ENCODE measurements at regions not wholly inside any gene's neighbourhood (a gene's known extent, or its start where the extent isn't known, plus 50 kb on each side); places are given as distances from the start of the nearest gene placed in this dataset.

DNA sequence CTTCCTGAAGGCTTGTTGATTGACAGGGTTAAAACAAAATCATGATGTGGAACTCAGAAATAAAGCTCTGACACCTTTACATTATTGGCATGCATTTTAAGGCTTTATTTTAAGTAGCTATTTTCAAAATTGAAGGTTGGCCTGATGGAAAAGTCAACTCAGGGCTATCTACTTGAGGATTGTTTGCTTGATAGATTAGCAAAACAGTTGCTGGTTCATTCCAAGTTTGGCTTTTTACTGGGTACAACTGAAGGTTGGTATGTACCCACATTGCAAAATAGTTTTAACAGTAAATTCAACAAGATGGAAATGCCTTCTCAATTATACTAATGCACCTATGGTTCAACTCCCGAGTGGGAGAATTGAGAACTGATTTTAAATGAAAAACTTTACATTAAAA is 161.8 kb upstream of the ELL2 start:
- Histone ChIP-seq H3K9me3 (ENCODE audit: low read depth, low read length, poor library complexity, severe bottlenecking) (no peaks in the 10 kb centered on the region), H3K4me1 (ENCODE audit: insufficient read depth, low read length, poor library complexity, severe bottlenecking) (no peaks in the 10 kb centered on the region), H3K4me3 (ENCODE audit: low read depth, low read length, poor library complexity, severe bottlenecking) (no peak overlapping the region), H3K27me3 (replicated peaks; ENCODE audit: insufficient read depth, low read depth, low read length, poor library complexity) (peaks cover 3% of the 10 kb centered on the region), H3K36me3 (ENCODE audit: insufficient read depth, low read length, poor library complexity, severe bottlenecking) (no peaks in the 10 kb centered on the region), H3K27ac (ENCODE audit: low read depth, low read length, poor library complexity, severe bottlenecking) (no peak overlapping the region)
- TF ChIP-seq, protein P1, sequence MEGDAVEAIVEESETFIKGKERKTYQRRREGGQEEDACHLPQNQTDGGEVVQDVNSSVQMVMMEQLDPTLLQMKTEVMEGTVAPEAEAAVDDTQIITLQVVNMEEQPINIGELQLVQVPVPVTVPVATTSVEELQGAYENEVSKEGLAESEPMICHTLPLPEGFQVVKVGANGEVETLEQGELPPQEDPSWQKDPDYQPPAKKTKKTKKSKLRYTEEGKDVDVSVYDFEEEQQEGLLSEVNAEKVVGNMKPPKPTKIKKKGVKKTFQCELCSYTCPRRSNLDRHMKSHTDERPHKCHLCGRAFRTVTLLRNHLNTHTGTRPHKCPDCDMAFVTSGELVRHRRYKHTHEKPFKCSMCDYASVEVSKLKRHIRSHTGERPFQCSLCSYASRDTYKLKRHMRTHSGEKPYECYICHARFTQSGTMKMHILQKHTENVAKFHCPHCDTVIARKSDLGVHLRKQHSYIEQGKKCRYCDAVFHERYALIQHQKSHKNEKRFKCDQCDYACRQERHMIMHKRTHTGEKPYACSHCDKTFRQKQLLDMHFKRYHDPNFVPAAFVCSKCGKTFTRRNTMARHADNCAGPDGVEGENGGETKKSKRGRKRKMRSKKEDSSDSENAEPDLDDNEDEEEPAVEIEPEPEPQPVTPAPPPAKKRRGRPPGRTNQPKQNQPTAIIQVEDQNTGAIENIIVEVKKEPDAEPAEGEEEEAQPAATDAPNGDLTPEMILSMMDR (conservative IDR thresholded peaks at IDR 0.05; ENCODE audit: low read depth, low read length): no peak
- TF ChIP-seq EZH2 (IDR thresholded peaks at IDR 0.05; ENCODE audit: borderline replicate concordance, low read depth, low read length, poor library complexity, severe bottlenecking): no peak
- DNase-seq (ENCODE audit: low spot score): no peak
- CTCF ChIA-PET: no interaction called here
- POLR2A ChIA-PET (ENCODE audit: low non-redundant PET): no interaction called here
- intact Hi-C loops (cut with micrococcal nuclease; ENCODE audit: unreplicated experiment): no loop called here
- BruUV-seq (replicated peaks): no TSS peak

GRCh38 chr5:96121364-96121763 is 159.7 kb upstream of the ELL2 start:
- H3K4me1 ChIP-seq (ENCODE audit: insufficient read depth, low read length, poor library complexity, severe bottlenecking): no peaks in the 10 kb centered on the region
- no peaks in the 10 kb centered on the region for H3K36me3 ChIP-seq (ENCODE audit: insufficient read depth, low read length, poor library complexity, severe bottlenecking)
- ChIA-PET CTCF (no interaction called here), POLR2A (ENCODE audit: low non-redundant PET) (no interaction called here)
- H3K27ac ChIP-seq (ENCODE audit: low read depth, low read length, poor library complexity, severe bottlenecking): no peak overlapping the region
- BruUV-seq (replicated peaks): no TSS peak
- H3K27me3 ChIP-seq (replicated peaks; ENCODE audit: insufficient read depth, low read depth, low read length, poor library complexity): peaks cover 3% of the 10 kb centered on the region
- DNase-seq (ENCODE audit: low spot score): no peak
- H3K9me3 ChIP-seq (ENCODE audit: low read depth, low read length, poor library complexity, severe bottlenecking): no peaks in the 10 kb centered on the region
- H3K4me3 ChIP-seq (ENCODE audit: low read depth, low read length, poor library complexity, severe bottlenecking): no peak overlapping the region
- no peak for TF ChIP-seq EZH2 (IDR thresholded peaks at IDR 0.05; ENCODE audit: borderline replicate concordance, low read depth, low read length, poor library complexity, severe bottlenecking)
- TF ChIP-seq, protein P1 (conservative IDR thresholded peaks at IDR 0.05; ENCODE audit: low read depth, low read length): no peak
- intact Hi-C loops (cut with micrococcal nuclease; ENCODE audit: unreplicated experiment): no loop called here

- H3K9me3 ChIP-seq (ENCODE audit: low read depth, low read length, poor library complexity, severe bottlenecking): no peaks in the 10 kb centered on the region
- no peak overlapping the region for H3K4me3 ChIP-seq (ENCODE audit: low read depth, low read length, poor library complexity, severe bottlenecking)
- H3K4me1 ChIP-seq (ENCODE audit: insufficient read depth, low read length, poor library complexity, severe bottlenecking): no peaks in the 10 kb centered on the region
- no peak for DNase-seq (ENCODE audit: low spot score)
- intact Hi-C loops (cut with micrococcal nuclease; ENCODE audit: unreplicated experiment): no loop called here
- no peaks in the 10 kb centered on the region for H3K36me3 ChIP-seq (ENCODE audit: insufficient read depth, low read length, poor library complexity, severe bottlenecking)
- H3K27ac ChIP-seq (ENCODE audit: low read depth, low read length, poor library complexity, severe bottlenecking): no peak overlapping the region
- no peaks in the 10 kb centered on the region for H3K27me3 ChIP-seq (replicated peaks; ENCODE audit: insufficient read depth, low read depth, low read length, poor library complexity)
- TF ChIP-seq, protein P1 (conservative IDR thresholded peaks at IDR 0.05; ENCODE audit: low read depth, low read length): no peak
- TF ChIP-seq EZH2 (IDR thresholded peaks at IDR 0.05; ENCODE audit: borderline replicate concordance, low read depth, low read length, poor library complexity, severe bottlenecking): no peak
- POLR2A ChIA-PET (ENCODE audit: low non-redundant PET): no interaction called here
- CTCF ChIA-PET: no interaction called here
- BruUV-seq (replicated peaks): no TSS peak
These were observed 158.5 kb upstream of the ELL2 start for GRCh38 chr5:96120120-96120519.
